Upper lobe of left lung (tissue), 4 donors: ENCODE measurements at regions not wholly inside any gene's neighbourhood (a gene's known extent, or its start where the extent isn't known, plus 50 kb on each side); places are given as distances from the start of the nearest gene placed in this dataset.

Experiments
- small RNA-seq, 4 donors: library from RNA; depleted of rRNA; stranded (forward); fragments of <200 nt; gene quantifications; one replicate each; pipeline ENCODE3, GENCODE V24; 2016

Small RNA genes in the stretch of these regions (small RNA-seq; reads per million reads assigned to genes)
- gene RF00019 (0 reads per million in 4 donors), gene TIMM8BP2 (0 reads per million in 4 donors)
